ENCODE measurements at regions not wholly inside any gene's neighbourhood (a gene's known extent, or its start where the extent isn't known, plus 50 kb on each side); places are given as distances from the start of the nearest gene placed in this dataset.
"Not testable (repeated sequence)": the region's sequence is repeated elsewhere in the genome, so short reads cannot be mapped to it uniquely, and the experiment has no call there.

DNA sequence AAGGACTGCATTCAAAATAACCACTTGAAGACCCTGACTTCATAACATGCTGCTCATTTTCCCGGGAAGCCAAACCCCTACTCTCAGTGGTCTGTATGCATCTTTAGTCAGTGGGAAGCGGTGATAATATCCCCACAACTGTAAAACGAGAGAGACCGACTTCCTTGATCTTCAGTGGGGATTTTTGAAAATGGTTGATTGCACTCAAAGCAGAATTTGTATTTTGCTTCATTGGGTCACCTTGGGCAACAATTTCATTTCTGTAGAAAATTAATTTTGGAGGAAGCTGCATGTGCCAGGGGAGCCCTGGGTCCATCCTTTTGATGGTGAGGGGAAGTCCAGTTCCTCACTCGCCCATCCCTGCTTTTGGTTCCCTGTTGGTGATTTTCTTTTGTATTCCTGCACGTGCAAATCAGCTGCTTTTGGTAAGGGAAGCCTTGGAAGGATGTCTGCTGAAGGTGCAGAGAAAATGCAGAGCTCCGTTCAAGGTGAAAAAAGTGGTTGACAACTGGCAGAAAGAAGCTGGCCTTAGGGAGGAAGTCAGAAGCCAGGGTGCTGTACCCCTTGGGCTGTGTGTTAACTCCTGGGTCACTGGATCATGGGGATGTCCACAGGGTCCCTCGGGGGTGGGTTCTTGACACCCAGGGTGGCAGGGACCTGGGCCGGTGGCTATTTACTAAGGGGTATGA, 89.8 kb upstream of the CRYM start:
- H3K4me1 ChIP-seq (ENCODE audit: control insufficient read depth in 1 of 2, insufficient read depth in 2 of 2, low read length in 2 of 2); H3K9me3 ChIP-seq (ENCODE audit: control insufficient read depth in 1 of 2, insufficient read depth in 1 of 2, low read depth in 1 of 2, low read length in 2 of 2); BruUV-seq (replicated peaks); H3K79me2 ChIP-seq (ENCODE audit: insufficient read depth, low read length); H3K36me3 ChIP-seq (ENCODE audit: control insufficient read depth in 1 of 2, insufficient read depth in 2 of 2, low read length in 2 of 2); RAD21 ChIA-PET (ENCODE audit: low non-redundant PET in 1 of 2, low total read pairs in 2 of 2, uncharacterized antibody in 2 of 2, unreplicated experiment in 2 of 2); DNase-seq (ENCODE audit: low read depth, low spot score); intact Hi-C loops (cut with micrococcal nuclease); CTCF ChIA-PET; H3K27ac ChIP-seq (ENCODE audit: low read depth, low read length); H3K9me2 ChIP-seq (ENCODE audit: insufficient read depth); H3K4me2 ChIP-seq (ENCODE audit: low read length); H2AFZ ChIP-seq (ENCODE audit: low read depth, low read length, poor library complexity, severe bottlenecking); ATAC-seq; H3K27me3 ChIP-seq (ENCODE audit: insufficient read depth, low read length); POLR2A ChIA-PET; H4K20me1 ChIP-seq (ENCODE audit: insufficient read depth); H3K9ac ChIP-seq (ENCODE audit: low read length); H3K4me3 ChIP-seq (replicated peaks in 1 of 2; ENCODE audit: low read depth in 1 of 2, low read length in 2 of 2): not testable (repeated sequence)

DNA sequence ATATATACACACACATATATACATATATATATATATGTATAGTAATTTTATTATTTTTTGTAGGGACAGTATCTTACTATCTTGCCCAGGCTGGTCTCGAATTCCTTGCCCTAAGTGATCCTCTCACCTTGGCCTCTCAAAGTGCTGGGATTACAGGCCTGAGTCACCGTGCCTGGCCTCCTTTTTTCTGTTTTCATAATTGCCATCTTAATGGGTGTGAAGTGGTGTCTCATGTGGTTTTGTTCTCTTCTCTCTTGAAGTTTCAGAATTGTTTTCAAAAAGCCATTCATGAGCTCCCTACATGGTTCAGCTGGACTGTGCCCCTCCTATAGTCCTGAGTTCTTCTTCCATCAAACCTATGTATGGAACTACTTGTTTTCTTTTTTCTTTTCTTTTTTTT, 88.9 kb upstream of the CRYM start:
- ATAC-seq; H3K36me3 ChIP-seq (ENCODE audit: control insufficient read depth in 1 of 2, insufficient read depth in 2 of 2, low read length in 2 of 2); H3K9me3 ChIP-seq (ENCODE audit: control insufficient read depth in 1 of 2, insufficient read depth in 1 of 2, low read depth in 1 of 2, low read length in 2 of 2); DNase-seq (ENCODE audit: low read depth, low spot score); POLR2A ChIA-PET; H3K27ac ChIP-seq (ENCODE audit: low read depth, low read length); intact Hi-C loops (cut with micrococcal nuclease); H3K9me2 ChIP-seq (ENCODE audit: insufficient read depth); H3K79me2 ChIP-seq (ENCODE audit: insufficient read depth, low read length); BruUV-seq (replicated peaks); H3K9ac ChIP-seq (ENCODE audit: low read length); H2AFZ ChIP-seq (ENCODE audit: low read depth, low read length, poor library complexity, severe bottlenecking); H3K4me3 ChIP-seq (replicated peaks in 1 of 2; ENCODE audit: low read depth in 1 of 2, low read length in 2 of 2); H3K4me2 ChIP-seq (ENCODE audit: low read length); RAD21 ChIA-PET (ENCODE audit: low non-redundant PET in 1 of 2, low total read pairs in 2 of 2, uncharacterized antibody in 2 of 2, unreplicated experiment in 2 of 2); H3K27me3 ChIP-seq (ENCODE audit: insufficient read depth, low read length); H4K20me1 ChIP-seq (ENCODE audit: insufficient read depth); CTCF ChIA-PET; H3K4me1 ChIP-seq (ENCODE audit: control insufficient read depth in 1 of 2, insufficient read depth in 2 of 2, low read length in 2 of 2): not testable (repeated sequence)

DNA sequence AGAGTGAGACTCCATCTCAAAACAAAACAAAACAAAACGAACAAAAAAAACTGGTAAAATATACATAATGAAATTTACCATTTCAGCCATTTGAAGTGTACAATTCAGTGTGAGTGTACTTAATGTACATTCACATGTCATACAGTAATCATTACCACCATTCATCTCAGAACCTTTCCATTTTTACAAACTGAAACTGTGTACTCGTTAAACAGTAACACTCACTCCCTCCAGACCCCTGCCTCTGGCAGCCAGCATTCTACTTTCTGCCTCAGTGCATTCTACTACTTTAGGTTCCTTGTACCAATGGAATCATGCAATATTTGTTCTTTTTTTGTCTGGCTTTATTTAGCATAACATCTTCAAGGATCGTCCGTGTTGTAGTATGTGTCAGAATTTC, 87.5 kb upstream of the CRYM start:
- H4K20me1 ChIP-seq (ENCODE audit: insufficient read depth); ATAC-seq; H3K9me2 ChIP-seq (ENCODE audit: insufficient read depth); H3K9me3 ChIP-seq (ENCODE audit: control insufficient read depth in 1 of 2, insufficient read depth in 1 of 2, low read depth in 1 of 2, low read length in 2 of 2); BruUV-seq (replicated peaks); RAD21 ChIA-PET (ENCODE audit: low non-redundant PET in 1 of 2, low total read pairs in 2 of 2, uncharacterized antibody in 2 of 2, unreplicated experiment in 2 of 2); H3K4me3 ChIP-seq (replicated peaks in 1 of 2; ENCODE audit: low read depth in 1 of 2, low read length in 2 of 2); H3K4me2 ChIP-seq (ENCODE audit: low read length); POLR2A ChIA-PET; H3K4me1 ChIP-seq (ENCODE audit: control insufficient read depth in 1 of 2, insufficient read depth in 2 of 2, low read length in 2 of 2); DNase-seq (ENCODE audit: low read depth, low spot score); H3K9ac ChIP-seq (ENCODE audit: low read length); intact Hi-C loops (cut with micrococcal nuclease); H3K79me2 ChIP-seq (ENCODE audit: insufficient read depth, low read length); H2AFZ ChIP-seq (ENCODE audit: low read depth, low read length, poor library complexity, severe bottlenecking); H3K27ac ChIP-seq (ENCODE audit: low read depth, low read length); H3K36me3 ChIP-seq (ENCODE audit: control insufficient read depth in 1 of 2, insufficient read depth in 2 of 2, low read length in 2 of 2); H3K27me3 ChIP-seq (ENCODE audit: insufficient read depth, low read length); CTCF ChIA-PET: not testable (repeated sequence)

DNA sequence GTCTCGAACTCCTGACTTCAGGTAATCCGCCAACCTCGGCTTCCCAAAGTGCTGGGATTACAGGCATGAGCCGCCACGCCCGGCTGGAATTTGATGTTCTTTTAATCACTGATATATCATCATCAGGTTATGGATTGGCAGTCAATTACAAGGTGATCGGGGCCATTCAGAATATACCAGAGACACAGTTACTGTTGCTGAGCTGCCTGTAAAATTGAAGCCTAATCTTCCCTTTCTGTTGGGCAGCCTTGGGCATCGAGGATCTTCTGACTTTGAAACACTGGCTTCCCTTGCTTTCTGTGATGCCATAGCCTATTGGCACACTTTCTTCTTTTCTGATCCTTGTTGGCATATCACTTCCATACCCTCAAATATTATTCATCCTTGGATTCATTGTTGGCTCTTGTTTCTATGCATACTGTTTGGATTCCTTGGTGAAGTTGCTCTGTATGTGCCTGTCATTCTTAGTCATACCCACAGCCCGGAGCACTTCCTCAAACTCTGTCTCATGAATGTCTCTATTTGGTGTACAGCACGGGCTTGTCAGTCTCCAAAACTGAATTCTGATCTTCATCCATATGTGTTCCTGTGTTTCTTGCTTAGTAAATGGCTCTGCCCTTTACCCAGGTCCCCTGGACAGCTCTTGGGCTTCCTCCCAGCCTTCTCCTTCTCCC, 85.6 kb upstream of the CRYM start:
- H3K4me2 ChIP-seq (ENCODE audit: low read length); H2AFZ ChIP-seq (ENCODE audit: low read depth, low read length, poor library complexity, severe bottlenecking); H3K4me1 ChIP-seq (ENCODE audit: control insufficient read depth in 1 of 2, insufficient read depth in 2 of 2, low read length in 2 of 2); H3K36me3 ChIP-seq (ENCODE audit: control insufficient read depth in 1 of 2, insufficient read depth in 2 of 2, low read length in 2 of 2); CTCF ChIA-PET; ATAC-seq; H3K9me2 ChIP-seq (ENCODE audit: insufficient read depth); BruUV-seq (replicated peaks); H3K4me3 ChIP-seq (replicated peaks in 1 of 2; ENCODE audit: low read depth in 1 of 2, low read length in 2 of 2); H3K27me3 ChIP-seq (ENCODE audit: insufficient read depth, low read length); H3K9me3 ChIP-seq (ENCODE audit: control insufficient read depth in 1 of 2, insufficient read depth in 1 of 2, low read depth in 1 of 2, low read length in 2 of 2); H3K9ac ChIP-seq (ENCODE audit: low read length); H3K79me2 ChIP-seq (ENCODE audit: insufficient read depth, low read length); H4K20me1 ChIP-seq (ENCODE audit: insufficient read depth); intact Hi-C loops (cut with micrococcal nuclease); RAD21 ChIA-PET (ENCODE audit: low non-redundant PET in 1 of 2, low total read pairs in 2 of 2, uncharacterized antibody in 2 of 2, unreplicated experiment in 2 of 2); DNase-seq (ENCODE audit: low read depth, low spot score); H3K27ac ChIP-seq (ENCODE audit: low read depth, low read length); POLR2A ChIA-PET: not testable (repeated sequence)

Measured in HCT116 (cell line).